HCT116 (cell line): ENCODE measurements at regions not wholly inside any gene's neighbourhood (a gene's known extent, or its start where the extent isn't known, plus 50 kb on each side); places are given as distances from the start of the nearest gene placed in this dataset.

ENCODE experiments used
- ATAC-seq: fragments of 200-7000 bp; cut with Tn5 transposase; 2 replicates; pipeline ENCODE4 v1.9.1; 2020; ENCODE audit warnings: mild to moderate bottlenecking, moderate library complexity
- BruUV-seq: library from RNA; stranded (reverse); fragments of 400-500 nt; replicated peaks from 2 replicates; lab custom pipeline; 2021; lab: Mats Ljungman, UMichigan
- CTCF ChIA-PET: fragments of 300-600 bp; sonication (Branson Sonifier 250); formaldehyde crosslinking; loops from one replicate; lab custom pipeline; 2021; ENCODE audit warnings: antibody characterized with exemption; lab: Charles Lee
- POLR2A ChIA-PET: fragments of 300-600, 350-600 bp; sonication (Branson Sonifier 250); formaldehyde crosslinking; loops from one replicate; lab custom pipeline; 2021; ENCODE audit warnings: antibody characterized with exemption; lab: Charles Lee
- RAD21 ChIA-PET, 2 experiments: fragments of 300-600 bp; sonication (Branson Sonifier 250); formaldehyde crosslinking; loops; one replicate each; lab custom pipeline; 2023; ENCODE audit warnings: low total read pairs in 2 of 2; ENCODE audit not compliant: uncharacterized antibody in 2 of 2, unreplicated experiment in 2 of 2, low non-redundant PET in 1 of 2; lab: Charles Lee
- DNase-seq: peaks from one replicate; pipeline ENCODE4 v3.0.0-alpha.2; 2010; ENCODE audit warnings: low read depth, low spot score
- H2AFZ ChIP-seq: fragments of 200-600 bp; shearing (Covaris generic), sonication (generic); 2 replicates; pipeline ENCODE4 v1.6.1; 2017; ENCODE audit warnings: low read depth, mixed run types, mixed read lengths, antibody characterized with exemption, low read length; ENCODE audit not compliant: poor library complexity, severe bottlenecking
- H3K27ac ChIP-seq: 2 replicates; pipeline ENCODE4 v1.5.1; 2012; ENCODE audit warnings: low read depth, low read length
- H3K27me3 ChIP-seq: fragments of 200-600 bp; sonication (generic); 2 replicates; pipeline ENCODE4 v1.6.1; 2016; ENCODE audit warnings: mixed run types, low read length, mixed read lengths; ENCODE audit not compliant: insufficient read depth
- H3K36me3 ChIP-seq, 2 experiments: fragments of 200-500 bp in 1 of 2; fragments of 200-600 bp in 1 of 2; sonication (Bioruptor generic) in 1 of 2; sonication (generic) in 1 of 2; 2 replicates each; pipeline versions ENCODE4 v1.5.1 to v1.6.1; 2014 to 2016; ENCODE audit warnings: low read length in 2 of 2, inconsistent platforms in 1 of 2, mixed read lengths in 1 of 2, mixed run types in 1 of 2; ENCODE audit not compliant: insufficient read depth in 2 of 2, control insufficient read depth in 1 of 2
- H3K4me1 ChIP-seq, 2 experiments: fragments of 200-600 bp in 1 of 2; sonication (generic) in 1 of 2; 2 replicates each; pipeline versions ENCODE4 v1.5.1 to v1.6.1; 2012 to 2017; ENCODE audit warnings: low read length in 2 of 2, inconsistent platforms in 1 of 2, mild to moderate bottlenecking in 1 of 2, mixed read lengths in 1 of 2, mixed run types in 1 of 2, moderate library complexity in 1 of 2; ENCODE audit not compliant: insufficient read depth in 2 of 2, control insufficient read depth in 1 of 2
- H3K4me2 ChIP-seq: fragments of 200-600 bp; sonication (generic); 2 replicates; pipeline ENCODE4 v1.6.1; 2017; ENCODE audit warnings: mixed run types, low read length, mixed read lengths
- H3K4me3 ChIP-seq, 2 experiments: fragments of 200-600 bp in 1 of 2; sonication (generic) in 1 of 2; replicated peaks in 1 of 2; 2 replicates each; pipeline ENCODE4 v1.5.1; 2011 to 2016; ENCODE audit warnings: low read length in 2 of 2, control low read depth in 1 of 2, low read depth in 1 of 2, mild to moderate bottlenecking in 1 of 2, mixed read lengths in 1 of 2, mixed run types in 1 of 2
- H3K79me2 ChIP-seq: fragments of 200-600 bp; sonication (generic); 2 replicates; pipeline ENCODE4 v1.6.1; 2017; ENCODE audit warnings: mild to moderate bottlenecking, mixed run types, low read length, moderate library complexity, mixed read lengths; ENCODE audit not compliant: insufficient read depth
- H3K9ac ChIP-seq: fragments of 200-600 bp; sonication (generic); 2 replicates; pipeline ENCODE4 v1.6.1; 2016; ENCODE audit warnings: low read length, mixed read lengths
- H3K9me2 ChIP-seq: fragments of 200-600 bp; sonication (generic), shearing (Covaris generic); 2 replicates; pipeline ENCODE4 v1.6.1; 2017; ENCODE audit warnings: mixed run types, mild to moderate bottlenecking, moderate library complexity; ENCODE audit not compliant: insufficient read depth
- H3K9me3 ChIP-seq, 2 experiments: fragments of 200-500 bp in 1 of 2; fragments of 200-600 bp in 1 of 2; sonication (Bioruptor generic) in 1 of 2; sonication (generic) in 1 of 2; 2 replicates each; pipeline ENCODE4 v1.6.1; 2014 to 2017; ENCODE audit warnings: low read length in 2 of 2, mixed read lengths in 2 of 2, inconsistent platforms in 1 of 2, low read depth in 1 of 2, mild to moderate bottlenecking in 1 of 2, mixed run types in 1 of 2, moderate library complexity in 1 of 2; ENCODE audit not compliant: control insufficient read depth in 1 of 2, insufficient read depth in 1 of 2
- H4K20me1 ChIP-seq: fragments of 200-600 bp; sonication (generic), shearing (Covaris generic); 2 replicates; pipeline ENCODE4 v1.6.1; 2017; ENCODE audit warnings: mixed run types, mild to moderate bottlenecking, moderate library complexity; ENCODE audit not compliant: insufficient read depth
- CBX3 ChIP-seq: IDR thresholded peaks from 2 replicates; pipeline ENCODE4 v1.6.1; 2012; ENCODE audit warnings: low read depth
- ELF1 ChIP-seq: IDR thresholded peaks from 2 replicates; pipeline ENCODE4 v1.6.1; 2012; ENCODE audit warnings: low read depth, borderline replicate concordance
- EZH2phosphoT487 ChIP-seq: fragments of 200-600 bp; IDR thresholded peaks from 2 replicates; pipeline ENCODE4 v1.6.1; 2018; ENCODE audit warnings: antibody characterized with exemption, borderline replicate concordance
- FOSL1 ChIP-seq: IDR thresholded peaks from 2 replicates; pipeline ENCODE4 v1.6.1; 2012; ENCODE audit warnings: low read depth
- POLR2A ChIP-seq: IDR thresholded peaks from 2 replicates; pipeline ENCODE4 v1.7.0; 2011; ENCODE audit warnings: borderline replicate concordance; ENCODE audit not compliant: insufficient read depth, insufficient read length; ENCODE audit errors: extremely low read depth
- POLR2AphosphoS5 ChIP-seq: IDR thresholded peaks from 2 replicates; pipeline ENCODE4 v1.6.1; 2011; ENCODE audit warnings: mild to moderate bottlenecking, low read depth, low read length, moderate library complexity
- RAD21 ChIP-seq: IDR thresholded peaks from 2 replicates; pipeline ENCODE4 v1.6.1; 2012; ENCODE audit warnings: low read depth, mild to moderate bottlenecking
- SIN3A ChIP-seq: IDR thresholded peaks from 2 replicates; pipeline ENCODE4 v1.6.1; 2012; ENCODE audit warnings: low read depth
- SP1 ChIP-seq: IDR thresholded peaks from 2 replicates; pipeline ENCODE4 v1.6.1; 2012; ENCODE audit warnings: low read depth
- TCF7L2 ChIP-seq: IDR thresholded peaks from 2 replicates; pipeline ENCODE4 v1.7.0; 2011; ENCODE audit warnings: borderline replicate concordance, inconsistent platforms; ENCODE audit not compliant: insufficient read depth, insufficient read length; ENCODE audit errors: extremely low read depth
- ZNF274 ChIP-seq: fragments of 200-500 bp; sonication (Bioruptor generic); IDR thresholded peaks from 2 replicates; pipeline ENCODE4 v1.6.1; 2014; ENCODE audit warnings: mild to moderate bottlenecking, low read depth, low read length, inconsistent platforms
- intact Hi-C: fragments of 100-400 bp; cut with micrococcal nuclease; formaldehyde crosslinking; loops from 2 replicates; pipeline ENCODE4 v1.10.0; 2022
- TF ChIP-seq, protein P1 (sequence below): IDR thresholded peaks from 2 replicates; pipeline ENCODE4 v1.6.1; 2011; ENCODE audit warnings: mild to moderate bottlenecking, low read length, moderate library complexity; ENCODE audit not compliant: insufficient replicate concordance; ENCODE audit errors: extremely low read depth

DNA sequence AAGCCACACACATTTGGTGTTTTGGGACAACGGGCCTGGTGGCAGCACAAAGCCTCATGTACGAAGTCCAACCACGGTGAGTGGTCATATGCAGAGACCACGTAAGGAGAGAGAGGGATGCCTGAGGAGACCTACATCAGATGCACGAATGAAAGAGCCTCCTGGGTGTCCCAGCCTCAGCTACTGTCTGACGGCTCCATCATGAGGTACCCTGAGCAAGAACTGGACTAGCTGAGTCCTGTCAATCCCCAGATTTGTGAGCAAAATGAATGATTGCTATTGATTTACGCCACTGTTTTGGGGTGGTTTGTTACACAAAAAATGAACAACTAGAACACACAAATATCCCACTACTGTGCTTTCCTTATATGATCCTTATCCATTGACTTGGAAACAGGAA, 275.7 kb upstream of the KYNU start (continued):
- TF ChIP-seq, protein P1, sequence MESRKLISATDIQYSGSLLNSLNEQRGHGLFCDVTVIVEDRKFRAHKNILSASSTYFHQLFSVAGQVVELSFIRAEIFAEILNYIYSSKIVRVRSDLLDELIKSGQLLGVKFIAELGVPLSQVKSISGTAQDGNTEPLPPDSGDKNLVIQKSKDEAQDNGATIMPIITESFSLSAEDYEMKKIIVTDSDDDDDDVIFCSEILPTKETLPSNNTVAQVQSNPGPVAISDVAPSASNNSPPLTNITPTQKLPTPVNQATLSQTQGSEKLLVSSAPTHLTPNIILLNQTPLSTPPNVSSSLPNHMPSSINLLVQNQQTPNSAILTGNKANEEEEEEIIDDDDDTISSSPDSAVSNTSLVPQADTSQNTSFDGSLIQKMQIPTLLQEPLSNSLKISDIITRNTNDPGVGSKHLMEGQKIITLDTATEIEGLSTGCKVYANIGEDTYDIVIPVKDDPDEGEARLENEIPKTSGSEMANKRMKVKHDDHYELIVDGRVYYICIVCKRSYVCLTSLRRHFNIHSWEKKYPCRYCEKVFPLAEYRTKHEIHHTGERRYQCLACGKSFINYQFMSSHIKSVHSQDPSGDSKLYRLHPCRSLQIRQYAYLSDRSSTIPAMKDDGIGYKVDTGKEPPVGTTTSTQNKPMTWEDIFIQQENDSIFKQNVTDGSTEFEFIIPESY: no peak
- TF ChIP-seq RAD21: no peak
- TF ChIP-seq ZNF274: no peak
- TF ChIP-seq EZH2phosphoT487: no peak
- TF ChIP-seq, all 23 proteins: peak for 0

- Histone ChIP-seq H3K9me2 (no peaks in the 10 kb centered on the region), H3K9me3 (no peaks in the 10 kb centered on the region)
- CTCF ChIA-PET: no interaction called here
- RAD21 ChIA-PET: no interaction called here
- no peak for TF ChIP-seq EZH2phosphoT487
- no peak for TF ChIP-seq FOSL1
- TF ChIP-seq POLR2A: no peak
- no peak for TF ChIP-seq CBX3
- TF ChIP-seq ELF1: no peak
- TF ChIP-seq POLR2AphosphoS5: no peak
- TF ChIP-seq RAD21: no peak
- TF ChIP-seq ZNF274: no peak
- no peak for TF ChIP-seq SIN3A
- no peak for TF ChIP-seq TCF7L2
- TF ChIP-seq SP1: no peak
- TF ChIP-seq, all 23 proteins: peak for 0
- Histone ChIP-seq H2AFZ (no peak overlapping the region), H4K20me1 (no peaks in the 10 kb centered on the region), H3K27ac (no peak overlapping the region), H3K9ac (no peak overlapping the region), H3K4me2 (no peak overlapping the region), H3K79me2 (no peaks in the 10 kb centered on the region), H3K4me3 (no peak overlapping the region), H3K36me3 (no peaks in the 10 kb centered on the region), H3K4me1 (no peaks in the 10 kb centered on the region), H3K27me3 (no peaks in the 10 kb centered on the region)
- intact Hi-C loops: no loop called here
- no peak for ATAC-seq
- BruUV-seq: no TSS peak
- DNase-seq: no peak
- POLR2A ChIA-PET: no interaction called here
Measured at GRCh38 chr2:142599504-142599903, 278.0 kb upstream of the KYNU start.
